WTC11 (cell line): ENCODE measurements at regions not wholly inside any gene's neighbourhood (a gene's known extent, or its start where the extent isn't known, plus 50 kb on each side); places are given as distances from the start of the nearest gene placed in this dataset.

Experiments
- ATAC-seq: fragments of 200-7000 bp; cut with Tn5 transposase; 2 replicates; pipeline ENCODE4 v1.10.0; 2021; ENCODE audit warnings: mild to moderate bottlenecking, moderate library complexity
- CTCF ChIA-PET: fragments of 300-600 bp; sonication (Branson Sonifier 250); formaldehyde crosslinking; loops from one replicate; lab custom pipeline; 2021; ENCODE audit warnings: antibody characterized with exemption; lab: Charles Lee
- POLR2A ChIA-PET: fragments of 350-600 bp; sonication (Branson Sonifier 250); formaldehyde crosslinking; loops from one replicate; lab custom pipeline; 2021; ENCODE audit warnings: antibody characterized with exemption; lab: Charles Lee
- DNase-seq: peaks from one replicate; pipeline ENCODE4 v3.0.0; 2021; ENCODE audit warnings: low spot score
- H3K27ac Mint-ChIP-seq: 2 replicates; pipeline ENCODE4 v1.8.0; 2021; ENCODE audit warnings: mixed read lengths
- H3K27me3 Mint-ChIP-seq: 2 replicates; pipeline ENCODE4 v1.8.0; 2021; ENCODE audit warnings: low read depth, mild to moderate bottlenecking, moderate library complexity, mixed read lengths
- H3K36me3 Mint-ChIP-seq: 2 replicates; pipeline ENCODE4 v1.8.0; 2021; ENCODE audit warnings: mixed read lengths
- H3K4me1 Mint-ChIP-seq: 2 replicates; pipeline ENCODE4 v1.8.0; 2022; ENCODE audit warnings: mixed read lengths
- H3K4me3 Mint-ChIP-seq: 2 replicates; pipeline ENCODE4 v1.8.0; 2021; ENCODE audit warnings: mild to moderate bottlenecking, moderate library complexity, mixed read lengths
- H3K9me3 Mint-ChIP-seq: 2 replicates; pipeline ENCODE4 v1.8.0; 2021; ENCODE audit warnings: mixed read lengths
- AFF4 ChIP-seq: sonication (generic); formaldehyde crosslinking; IDR thresholded peaks from 2 replicates; pipeline ENCODE4 v1.8.1; 2023; ENCODE audit warnings: mild to moderate bottlenecking, missing genetic modification reagents, borderline replicate concordance
- ATF6 ChIP-seq: sonication (generic); formaldehyde crosslinking; IDR thresholded peaks from 2 replicates; pipeline ENCODE4 v1.8.1; 2023; ENCODE audit warnings: mild to moderate bottlenecking, missing genetic modification reagents
- CTCF ChIP-seq: fragments of 200-600 bp; IDR thresholded peaks from 2 replicates; pipeline ENCODE4 v1.8.0; 2022; ENCODE audit warnings: antibody characterized with exemption
- E2F5 ChIP-seq: sonication (generic); formaldehyde crosslinking; IDR thresholded peaks from 2 replicates; pipeline ENCODE4 v1.8.1; 2022; ENCODE audit warnings: mild to moderate bottlenecking, moderate library complexity, missing genetic modification reagents
- GABPB1 ChIP-seq: sonication (generic); formaldehyde crosslinking; IDR thresholded peaks from 2 replicates; pipeline ENCODE4 v1.8.1; 2023; ENCODE audit warnings: mild to moderate bottlenecking, missing genetic modification reagents
- JAZF1 ChIP-seq: fragments of 250-450 bp; sonication (Bioruptor Pico); IDR thresholded peaks from 2 replicates; pipeline ENCODE4 v1.9.0; 2021; ENCODE audit warnings: moderate library complexity, mild to moderate bottlenecking, inconsistent platforms
- MYBL2 ChIP-seq: sonication (generic); formaldehyde crosslinking; IDR thresholded peaks from 2 replicates; pipeline ENCODE4 v1.8.1; 2023; ENCODE audit warnings: mild to moderate bottlenecking, moderate library complexity, missing genetic modification reagents
- NFE2L1 ChIP-seq: sonication (generic); formaldehyde crosslinking; IDR thresholded peaks from 2 replicates; pipeline ENCODE4 v1.8.1; 2023; ENCODE audit warnings: missing genetic modification reagents
- NFYB ChIP-seq: sonication (generic); formaldehyde crosslinking; conservative IDR thresholded peaks from 2 replicates; pipeline ENCODE4 v1.8.0; 2022; ENCODE audit warnings: low read depth, missing genetic modification reagents
- PREB ChIP-seq: sonication (generic); formaldehyde crosslinking; IDR thresholded peaks from 2 replicates; pipeline ENCODE4 v1.8.1; 2022; ENCODE audit warnings: mild to moderate bottlenecking, missing genetic modification reagents, moderate library complexity, borderline replicate concordance
- RORB ChIP-seq: fragments of 250-450 bp; sonication (Bioruptor Pico); IDR thresholded peaks from 2 replicates; pipeline ENCODE4 v1.9.0; 2021; ENCODE audit warnings: mild to moderate bottlenecking
- SMAD3 ChIP-seq: sonication (generic); formaldehyde crosslinking; IDR thresholded peaks from 2 replicates; pipeline ENCODE4 v1.8.0; 2022; ENCODE audit warnings: missing genetic modification reagents, mild to moderate bottlenecking, borderline replicate concordance
- SMAD4 ChIP-seq: sonication (generic); formaldehyde crosslinking; IDR thresholded peaks from 2 replicates; pipeline ENCODE4 v1.8.0; 2022; ENCODE audit warnings: mild to moderate bottlenecking, missing genetic modification reagents
- SOX15 ChIP-seq: fragments of 250-450 bp; sonication (Bioruptor Pico); IDR thresholded peaks from 2 replicates; pipeline ENCODE4 v1.9.0; 2021; ENCODE audit warnings: mild to moderate bottlenecking
- TEAD4 ChIP-seq: sonication (generic); formaldehyde crosslinking; IDR thresholded peaks from 2 replicates; pipeline ENCODE4 v1.8.0; 2022; ENCODE audit warnings: mild to moderate bottlenecking, missing genetic modification reagents
- TP53 ChIP-seq: sonication (generic); formaldehyde crosslinking; IDR thresholded peaks from 2 replicates; pipeline ENCODE4 v1.8.1; 2023; ENCODE audit warnings: mild to moderate bottlenecking, missing genetic modification reagents
- ZMAT4 ChIP-seq: fragments of 250-450 bp; sonication (Bioruptor Pico); IDR thresholded peaks from 2 replicates; pipeline ENCODE4 v1.9.0; 2021; ENCODE audit warnings: mild to moderate bottlenecking
- ZNF121 ChIP-seq: sonication (generic); formaldehyde crosslinking; IDR thresholded peaks from 2 replicates; pipeline ENCODE4 v1.8.0; 2023; ENCODE audit warnings: missing genetic modification reagents
- ZNF263 ChIP-seq: sonication (generic); formaldehyde crosslinking; IDR thresholded peaks from 2 replicates; pipeline ENCODE4 v1.8.1; 2022; ENCODE audit warnings: low read depth, mild to moderate bottlenecking, moderate library complexity, missing genetic modification reagents
- ZNF423 ChIP-seq: fragments of 250-450 bp; sonication (Bioruptor Pico); IDR thresholded peaks from 2 replicates; pipeline ENCODE4 v2.1.2; 2022; ENCODE audit warnings: mild to moderate bottlenecking, moderate library complexity
- ZNF671 ChIP-seq: fragments of 250-450 bp; sonication (Bioruptor Pico); IDR thresholded peaks from 2 replicates; pipeline ENCODE4 v1.8.0; 2021; ENCODE audit warnings: mild to moderate bottlenecking

GRCh38 chr5:77156379-77156778 is 54.1 kb upstream of the PDE8B start (continued):
- no peak for TF ChIP-seq GABPB1
- TF ChIP-seq JAZF1, result no peak
- TF ChIP-seq TEAD4 (CRISPR knock-in tag), result no peak

GRCh38 chr5:77155179-77155785 is 55.2 kb upstream of the PDE8B start:
- ChIA-PET POLR2A (no interaction called here), CTCF (no interaction called here)
- TF ChIP-seq ZNF423 (CRISPR knock-in tag) (no peak), NFE2L1 (no peak), AFF4 (CRISPR knock-in tag) (no peak), SMAD4 (no peak), ZNF671 (CRISPR knock-in tag) (no peak), NFYB (no peak), CTCF (no peak), RORB (CRISPR knock-in tag) (no peak), MYBL2 (CRISPR knock-in tag) (no peak), ATF6 (CRISPR knock-in tag) (no peak)
- Mint-ChIP-seq H3K9me3 (no peaks in the 10 kb centered on the region), H3K27ac (no peak overlapping the region), H3K4me3 (no peak overlapping the region), H3K27me3 (no peaks in the 10 kb centered on the region), H3K4me1 (peaks cover 17% of the 10 kb centered on the region), H3K36me3 (no peaks in the 10 kb centered on the region)
- ATAC-seq, result no peak
- no peak for DNase-seq

GRCh38 chr5:77152441-77152840 is 58.0 kb upstream of the PDE8B start:
- ATAC-seq, result no peak
- H3K4me1 Mint-ChIP-seq, result peaks cover 8% of the 10 kb centered on the region
- no peak overlapping the region for H3K4me3 Mint-ChIP-seq
- H3K36me3 Mint-ChIP-seq, result no peaks in the 10 kb centered on the region
- CTCF ChIA-PET, result interaction anchor here (1.4 kb wide), 1 partner anchor 12 kb away, joined by 4 read pairs; no protein-coding TSS in a partner anchor
- no peaks in the 10 kb centered on the region for H3K27me3 Mint-ChIP-seq
- POLR2A ChIA-PET, result no interaction called here
- H3K9me3 Mint-ChIP-seq, result no peaks in the 10 kb centered on the region
- TF ChIP-seq PREB (CRISPR knock-in tag) (no peak), TP53 (CRISPR knock-in tag) (no peak), E2F5 (CRISPR knock-in tag) (no peak), SOX15 (CRISPR knock-in tag) (no peak), ZNF121 (CRISPR knock-in tag) (no peak), ZMAT4 (CRISPR knock-in tag) (no peak), ZNF263 (CRISPR knock-in tag) (no peak), SMAD3 (CRISPR knock-in tag) (no peak)
- H3K27ac Mint-ChIP-seq, result no peak overlapping the region
- no peak for DNase-seq
